Trophoblast cell (in vitro differentiated cells and primary cell): ENCODE measurements at regions not wholly inside any gene's neighbourhood (a gene's known extent, or its start where the extent isn't known, plus 50 kb on each side); places are given as distances from the start of the nearest gene placed in this dataset.
"Not testable (repeated sequence)": the region's sequence is repeated elsewhere in the genome, so short reads cannot be mapped to it uniquely, and the experiment has no call there.

ENCODE experiments used
- DNase-seq, 2 donors: peaks; one replicate each; pipeline ENCODE4 v3.0.0-alpha.2; 2016
- H2AFZ ChIP-seq: 2 replicates; pipeline ENCODE4 v1.6.1; 2013; ENCODE audit warnings: low read length, moderate library complexity, mild to moderate bottlenecking; ENCODE audit not compliant: insufficient read depth, poor library complexity
- H2AK5ac ChIP-seq: 2 replicates; pipeline ENCODE4 v1.6.1; 2013; ENCODE audit warnings: mild to moderate bottlenecking, low read length
- H2BK120ac ChIP-seq: 2 replicates; pipeline ENCODE4 v1.6.1; 2013; ENCODE audit warnings: low read length, mild to moderate bottlenecking, moderate library complexity; ENCODE audit not compliant: insufficient read depth, poor library complexity
- H2BK12ac ChIP-seq: 2 replicates; pipeline ENCODE4 v1.6.1; 2013; ENCODE audit warnings: mild to moderate bottlenecking, low read length, moderate library complexity
- H2BK5ac ChIP-seq: 2 replicates; pipeline ENCODE4 v1.6.1; 2013; ENCODE audit warnings: low read length, low read depth, moderate library complexity, mild to moderate bottlenecking; ENCODE audit not compliant: poor library complexity
- H3K14ac ChIP-seq: 2 replicates; pipeline ENCODE4 v1.6.1; 2013; ENCODE audit warnings: mild to moderate bottlenecking, low read length
- H3K18ac ChIP-seq: 2 replicates; pipeline ENCODE4 v1.6.1; 2013; ENCODE audit warnings: mild to moderate bottlenecking, low read length
- H3K23ac ChIP-seq: 2 replicates; pipeline ENCODE4 v1.6.1; 2013; ENCODE audit warnings: low read length
- H3K27ac ChIP-seq: 2 replicates; pipeline ENCODE4 v1.5.1; 2013; ENCODE audit warnings: low read depth, mild to moderate bottlenecking, inconsistent platforms, low read length, moderate library complexity
- H3K27me3 ChIP-seq: 2 replicates; pipeline ENCODE4 v1.6.1; 2013; ENCODE audit warnings: inconsistent platforms, mild to moderate bottlenecking, low read length, moderate library complexity; ENCODE audit not compliant: insufficient read depth
- H3K36me3 ChIP-seq, 2 experiments: 1 replicate in 1 of 2; 2 replicates in 1 of 2; pipeline ENCODE4 v1.6.1; 2013; ENCODE audit warnings: low read length in 2 of 2, mild to moderate bottlenecking in 2 of 2, moderate library complexity in 1 of 2; ENCODE audit not compliant: insufficient read depth in 2 of 2, control insufficient read depth in 1 of 2
- H3K4ac ChIP-seq: 2 replicates; pipeline ENCODE4 v1.6.1; 2013; ENCODE audit warnings: low read depth, mild to moderate bottlenecking, low read length, moderate library complexity
- H3K4me1 ChIP-seq, 2 experiments: 1 replicate in 1 of 2; 2 replicates in 1 of 2; pipeline ENCODE4 v1.6.1; 2013; ENCODE audit warnings: low read length in 2 of 2, mild to moderate bottlenecking in 2 of 2, moderate library complexity in 1 of 2; ENCODE audit not compliant: insufficient read depth in 2 of 2, control insufficient read depth in 1 of 2
- H3K4me2 ChIP-seq: 2 replicates; pipeline ENCODE4 v1.6.1; 2013; ENCODE audit warnings: inconsistent platforms, mild to moderate bottlenecking, low read length, moderate library complexity
- H3K4me3 ChIP-seq: 2 replicates; pipeline ENCODE4 v1.5.1; 2013; ENCODE audit warnings: mild to moderate bottlenecking, low read depth, low read length, inconsistent platforms
- H3K79me1 ChIP-seq: one replicate; pipeline ENCODE4 v1.6.1; 2013; ENCODE audit warnings: low read length
- H3K79me2 ChIP-seq: 2 replicates; pipeline ENCODE4 v1.6.1; 2013; ENCODE audit warnings: low read length, mild to moderate bottlenecking; ENCODE audit not compliant: control insufficient read depth, insufficient read depth, poor library complexity
- H3K9ac ChIP-seq: 2 replicates; pipeline ENCODE4 v1.6.1; 2013; ENCODE audit warnings: mild to moderate bottlenecking, low read length
- H3K9me3 ChIP-seq: 2 replicates; pipeline ENCODE4 v1.6.1; 2013; ENCODE audit warnings: low read depth, mild to moderate bottlenecking, control low read depth, inconsistent platforms, low read length; ENCODE audit not compliant: insufficient read depth
- H4K12ac ChIP-seq: 2 replicates; pipeline ENCODE4 v1.6.1; 2013; ENCODE audit warnings: low read depth, mild to moderate bottlenecking, low read length, moderate library complexity
- H4K8ac ChIP-seq: 2 replicates; pipeline ENCODE4 v1.6.1; 2013; ENCODE audit warnings: low read depth, mild to moderate bottlenecking, low read length, moderate library complexity
- H4K91ac ChIP-seq: one replicate; pipeline ENCODE4 v1.6.1; 2013; ENCODE audit warnings: low read depth, mild to moderate bottlenecking, low read length, moderate library complexity
- WGBS: extraction: QIAGEN DNeasy Blood & Tissue Kit; methylation state at CpG from one replicate; pipeline ENCODE4 v1.1.7; 2013; ENCODE audit warnings: missing lambda C conversion rate; ENCODE audit not compliant: insufficient read length, insufficient coverage; ENCODE audit errors: extremely low coverage; 5-methylcytosine and 5-hydroxymethylcytosine counted together

GRCh38 chr5:138636398-138636944 is 61.3 kb upstream of the HSPA9 start:
- H4K91ac ChIP-seq: no peak overlapping the region

GRCh38 chr5:138635708-138636107 is 60.5 kb upstream of the HSPA9 start:
- Histone ChIP-seq H2BK5ac (no peak overlapping the region), H3K79me2 (no peaks in the 10 kb centered on the region), H2AK5ac (peak overlapping the region; percentile 73), H3K4me3 (no peak overlapping the region), H4K91ac (peak overlapping the region; percentile 60), H3K36me3 (no peaks in the 10 kb centered on the region), H3K27me3 (no peaks in the 10 kb centered on the region), H3K23ac (no peak overlapping the region), H3K4me1 (peaks cover 6 to 7% of the 10 kb centered on the region in 2 experiments), H3K27ac (peak overlapping the region; percentile 40), H3K4me2 (no peak overlapping the region), H3K18ac (no peak overlapping the region), H3K14ac (peak overlapping the region; percentile 65), H4K8ac (no peak overlapping the region), H3K4ac (no peak overlapping the region), H2AFZ (no peak overlapping the region), H3K9ac (no peak overlapping the region), H4K12ac (no peak overlapping the region), H3K9me3 (no peaks in the 10 kb centered on the region), H2BK120ac (peak overlapping the region; percentile 41), H2BK12ac (peak overlapping the region; percentile 22), H3K79me1 (peaks cover 6% of the 10 kb centered on the region)
- peak in 1 of 2 donors; percentile 4 for DNase-seq
- no CpG with 5 or more reads among the region's 5 CpGs for WGBS

More at GRCh38 chr5:138636398-138636944, 61.3 kb upstream of the HSPA9 start:
- H4K8ac ChIP-seq: no peak overlapping the region
- peak; percentile 45 to 48 for DNase-seq
- no peak overlapping the region for H3K4me3 ChIP-seq
- H3K79me2 ChIP-seq: no peaks in the 10 kb centered on the region
- no peak overlapping the region for H4K12ac ChIP-seq
- H3K4ac ChIP-seq: no peak overlapping the region
- no peak overlapping the region for H3K18ac ChIP-seq
- H2BK12ac ChIP-seq: no peak overlapping the region
- no peak overlapping the region for H3K14ac ChIP-seq
- no peak overlapping the region for H2AFZ ChIP-seq
- no CpG with 5 or more reads among the region's 5 CpGs for WGBS
- peaks cover 6% of the 10 kb centered on the region for H3K79me1 ChIP-seq
- H2AK5ac ChIP-seq: no peak overlapping the region
- peak overlapping the region; percentile 41 for H2BK120ac ChIP-seq
- H3K4me1 ChIP-seq: peaks cover 7% of the 10 kb centered on the region in 2 experiments
- H3K27me3 ChIP-seq: no peaks in the 10 kb centered on the region
- no peaks in the 10 kb centered on the region for H3K9me3 ChIP-seq
- no peak overlapping the region for H3K27ac ChIP-seq
- H3K36me3 ChIP-seq: no peaks in the 10 kb centered on the region
- H3K4me2 ChIP-seq: no peak overlapping the region
- no peak overlapping the region for H3K23ac ChIP-seq
- H3K9ac ChIP-seq: no peak overlapping the region
- H2BK5ac ChIP-seq: no peak overlapping the region

DNA sequence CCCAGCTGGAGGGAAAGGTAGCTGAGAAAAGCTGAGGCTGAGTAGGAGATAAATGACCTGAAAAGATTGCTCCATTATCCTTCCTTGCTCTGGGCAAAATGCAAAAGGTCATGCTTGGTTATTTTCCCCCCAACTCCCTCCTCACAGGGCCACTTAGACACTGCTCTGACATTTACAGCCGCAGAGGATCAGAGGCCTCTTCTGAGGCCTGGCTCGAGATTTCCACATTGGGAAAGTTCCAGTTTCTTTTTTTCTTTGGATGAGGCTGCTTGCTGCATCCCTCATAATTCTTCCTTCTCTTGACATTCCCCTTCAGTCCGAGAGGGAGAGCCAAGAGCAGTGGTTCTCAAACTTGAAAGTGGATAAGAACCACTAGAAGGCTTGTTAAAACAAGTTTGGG is 60.1 kb upstream of the HSPA9 start:
- Histone ChIP-seq H3K9ac (no peak overlapping the region), H3K79me1 (peaks cover 6% of the 10 kb centered on the region), H2BK5ac (no peak overlapping the region), H2BK12ac (no peak overlapping the region), H3K18ac (no peak overlapping the region), H3K4ac (no peak overlapping the region), H3K36me3 (no peaks in the 10 kb centered on the region), H3K23ac (no peak overlapping the region), H2BK120ac (no peak overlapping the region), H3K9me3 (no peaks in the 10 kb centered on the region), H4K12ac (no peak overlapping the region), H3K27me3 (no peaks in the 10 kb centered on the region), H3K27ac (peak overlapping the region; percentile 40), H3K4me3 (no peak overlapping the region), H2AK5ac (no peak overlapping the region), H3K4me2 (no peak overlapping the region), H3K14ac (no peak overlapping the region), H4K91ac (peak overlapping the region; percentile 60), H3K79me2 (no peaks in the 10 kb centered on the region), H4K8ac (no peak overlapping the region), H3K4me1 (peaks cover 6 to 7% of the 10 kb centered on the region in 2 experiments), H2AFZ (no peak overlapping the region)
- no CpG with 5 or more reads among the region's 3 CpGs for WGBS
- DNase-seq: peak in 1 of 2 donors; percentile 15

DNA sequence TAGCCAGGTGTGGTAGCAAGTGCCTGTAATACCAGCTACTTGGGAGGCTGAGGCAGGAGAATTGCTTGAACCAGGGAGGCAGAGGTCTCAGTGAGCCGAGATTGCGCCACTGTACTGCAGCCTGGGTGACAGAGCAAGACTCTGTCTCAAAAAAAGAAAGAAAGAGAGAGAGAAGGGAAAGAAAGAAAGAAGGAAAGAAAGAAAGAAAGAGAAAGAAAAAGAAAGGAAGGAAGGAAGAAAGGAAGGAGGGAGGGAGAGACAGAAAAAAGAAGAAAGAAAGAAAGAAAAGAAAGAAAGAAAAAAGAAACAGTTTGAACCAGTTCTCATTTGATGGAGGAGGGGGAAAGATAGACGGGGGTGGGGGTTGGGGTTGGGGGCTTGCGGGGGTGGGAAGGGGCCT is 59.6 kb upstream of the HSPA9 start:
- H3K27me3 ChIP-seq, H2BK5ac ChIP-seq, H3K27ac ChIP-seq, H3K4me1 ChIP-seq, H3K9ac ChIP-seq, H2BK120ac ChIP-seq, H4K91ac ChIP-seq, H2AFZ ChIP-seq, H3K23ac ChIP-seq, H3K9me3 ChIP-seq, H4K12ac ChIP-seq, DNase-seq, H2AK5ac ChIP-seq, H3K4me2 ChIP-seq, H4K8ac ChIP-seq, H3K4me3 ChIP-seq, H3K79me1 ChIP-seq, H3K36me3 ChIP-seq, H3K14ac ChIP-seq, H3K79me2 ChIP-seq, H2BK12ac ChIP-seq, H3K18ac ChIP-seq, H3K4ac ChIP-seq: not testable (repeated sequence)
- WGBS: no CpG with 5 or more reads among the region's 4 CpGs
